Immature natural killer cell (primary cell): ENCODE measurements at regions not wholly inside any gene's neighbourhood (a gene's known extent, or its start where the extent isn't known, plus 50 kb on each side); places are given as distances from the start of the nearest gene placed in this dataset.
"Not testable (repeated sequence)": the region's sequence is repeated elsewhere in the genome, so short reads cannot be mapped to it uniquely, and the experiment has no call there.

Experiments
- DNase-seq, 3 donors: peaks; one replicate each; pipeline ENCODE4 v3.0.0; 2022; ENCODE audit warnings: mixed read lengths in 1 of 3
- H3K27ac Mint-ChIP-seq, 6 donors: one replicate each; pipeline ENCODE4 v1.8.0; 2020; ENCODE audit warnings: mixed read lengths in 6 of 6, mild to moderate bottlenecking in 5 of 6, inconsistent platforms in 4 of 6, moderate library complexity in 3 of 6
- H3K27me3 Mint-ChIP-seq, 3 donors: one replicate each; pipeline ENCODE4 v1.8.0; 2020 to 2021; ENCODE audit warnings: low read depth in 3 of 3, mild to moderate bottlenecking in 3 of 3, mixed read lengths in 3 of 3, moderate library complexity in 3 of 3, inconsistent platforms in 1 of 3
- H3K36me3 Mint-ChIP-seq, 3 donors: one replicate each; pipeline ENCODE4 v1.8.0; 2020; ENCODE audit warnings: mixed read lengths in 3 of 3, inconsistent platforms in 2 of 3, mild to moderate bottlenecking in 2 of 3
- H3K4me1 Mint-ChIP-seq, 2 donors: one replicate each; pipeline ENCODE4 v1.8.0; 2020; ENCODE audit warnings: inconsistent platforms in 2 of 2, mild to moderate bottlenecking in 2 of 2, mixed read lengths in 2 of 2, moderate library complexity in 1 of 2
- H3K4me3 Mint-ChIP-seq, 5 donors: one replicate each; pipeline ENCODE4 v1.8.0; 2020; ENCODE audit warnings: mild to moderate bottlenecking in 5 of 5, mixed read lengths in 5 of 5, inconsistent platforms in 3 of 5, moderate library complexity in 3 of 5
- H3K9me3 Mint-ChIP-seq, 6 donors: one replicate each; pipeline ENCODE4 v1.8.0; 2020; ENCODE audit warnings: mild to moderate bottlenecking in 6 of 6, mixed read lengths in 6 of 6, inconsistent platforms in 4 of 6, moderate library complexity in 3 of 6

- not testable (repeated sequence) for H3K9me3 Mint-ChIP-seq, DNase-seq, H3K4me3 Mint-ChIP-seq, H3K27ac Mint-ChIP-seq, H3K27me3 Mint-ChIP-seq, H3K36me3 Mint-ChIP-seq, H3K4me1 Mint-ChIP-seq
Observed at GRCh38 chrY:12438823-12439222, 262.2 kb upstream of the USP9Y start.

GRCh38 chrY:12444200-12444599 lies 256.8 kb upstream of the USP9Y start:
- Mint-ChIP-seq H3K27ac (no peak overlapping the region), H3K36me3 (no peaks in the 10 kb centered on the region), H3K9me3 (no peaks in the 10 kb centered on the region), H3K4me1 (no peaks in the 10 kb centered on the region), H3K27me3 (no peaks in the 10 kb centered on the region), H3K4me3 (no peak overlapping the region)
- no peak for DNase-seq

GRCh38 chrY:12446486-12447265 lies 254.4 kb upstream of the USP9Y start:
- H3K4me1 Mint-ChIP-seq, H3K27me3 Mint-ChIP-seq, H3K9me3 Mint-ChIP-seq: not testable (repeated sequence)

GRCh38 chrY:12448561-12448960 lies 252.5 kb upstream of the USP9Y start:
- not testable (repeated sequence) for H3K27me3 Mint-ChIP-seq, H3K36me3 Mint-ChIP-seq, DNase-seq, H3K4me3 Mint-ChIP-seq, H3K9me3 Mint-ChIP-seq, H3K27ac Mint-ChIP-seq, H3K4me1 Mint-ChIP-seq

More at GRCh38 chrY:12446486-12447265, 254.4 kb upstream of the USP9Y start:
- not testable (repeated sequence) for H3K36me3 Mint-ChIP-seq, H3K27ac Mint-ChIP-seq, H3K4me3 Mint-ChIP-seq, DNase-seq

GRCh38 chrY:12453318-12453717 lies 247.7 kb upstream of the USP9Y start:
- H3K9me3 Mint-ChIP-seq, H3K27ac Mint-ChIP-seq, H3K36me3 Mint-ChIP-seq, H3K27me3 Mint-ChIP-seq, DNase-seq, H3K4me3 Mint-ChIP-seq, H3K4me1 Mint-ChIP-seq: not testable (repeated sequence)

GRCh38 chrY:12459965-12460364 lies 241.1 kb upstream of the USP9Y start:
- no peak for DNase-seq
- Mint-ChIP-seq H3K4me1 (no peaks in the 10 kb centered on the region), H3K9me3 (no peaks in the 10 kb centered on the region), H3K4me3 (no peak overlapping the region), H3K27ac (no peak overlapping the region), H3K36me3 (no peaks in the 10 kb centered on the region), H3K27me3 (no peaks in the 10 kb centered on the region)

- H3K27me3 Mint-ChIP-seq, result peaks cover 0 to 1% (median 0%) of the 10 kb centered on the region in 3 donors
- H3K27ac Mint-ChIP-seq, result no peak overlapping the region
- no peak overlapping the region for H3K4me3 Mint-ChIP-seq
- no peaks in the 10 kb centered on the region for H3K4me1 Mint-ChIP-seq
- no peaks in the 10 kb centered on the region for H3K36me3 Mint-ChIP-seq
- no peak for DNase-seq
- H3K9me3 Mint-ChIP-seq, result no peaks in the 10 kb centered on the region
Observed at GRCh38 chrY:12464155-12464554, 236.9 kb upstream of the USP9Y start.

GRCh38 chrY:12465706-12466105 lies 235.3 kb upstream of the USP9Y start:
- no peak overlapping the region for H3K27ac Mint-ChIP-seq
- H3K4me3 Mint-ChIP-seq, result no peak overlapping the region
- H3K4me1 Mint-ChIP-seq, result no peaks in the 10 kb centered on the region
- no peak for DNase-seq
- peaks cover 0 to 1% (median 0%) of the 10 kb centered on the region in 3 donors for H3K27me3 Mint-ChIP-seq
- no peaks in the 10 kb centered on the region for H3K36me3 Mint-ChIP-seq
- H3K9me3 Mint-ChIP-seq, result no peaks in the 10 kb centered on the region

GRCh38 chrY:12469081-12469480 lies 231.9 kb upstream of the USP9Y start:
- no peak for DNase-seq
- Mint-ChIP-seq H3K9me3 (no peaks in the 10 kb centered on the region), H3K4me1 (no peaks in the 10 kb centered on the region), H3K36me3 (no peaks in the 10 kb centered on the region), H3K27me3 (peaks cover 0 to 1% (median 0%) of the 10 kb centered on the region in 3 donors), H3K27ac (no peak overlapping the region), H3K4me3 (no peak overlapping the region)

GRCh38 chrY:12474472-12474871 lies 226.6 kb upstream of the USP9Y start:
- no peak overlapping the region for H3K27ac Mint-ChIP-seq
- H3K4me3 Mint-ChIP-seq, result no peak overlapping the region
- no peaks in the 10 kb centered on the region for H3K9me3 Mint-ChIP-seq
- H3K36me3 Mint-ChIP-seq, result no peaks in the 10 kb centered on the region
- no peak for DNase-seq
- no peaks in the 10 kb centered on the region for H3K4me1 Mint-ChIP-seq
- H3K27me3 Mint-ChIP-seq, result no peaks in the 10 kb centered on the region

- peak overlapping the region in 1 of 5 donors; percentile 34 for H3K4me3 Mint-ChIP-seq
- no peak overlapping the region for H3K27ac Mint-ChIP-seq
- no peak for DNase-seq
- H3K36me3 Mint-ChIP-seq, result no peaks in the 10 kb centered on the region
- H3K27me3 Mint-ChIP-seq, result no peaks in the 10 kb centered on the region
- H3K9me3 Mint-ChIP-seq, result no peaks in the 10 kb centered on the region
- H3K4me1 Mint-ChIP-seq, result no peaks in the 10 kb centered on the region
Observed at GRCh38 chrY:12479382-12479781, 221.6 kb upstream of the USP9Y start.

- H3K27me3 Mint-ChIP-seq, result no peaks in the 10 kb centered on the region
- H3K4me3 Mint-ChIP-seq, result no peak overlapping the region
- no peaks in the 10 kb centered on the region for H3K36me3 Mint-ChIP-seq
- no peaks in the 10 kb centered on the region for H3K4me1 Mint-ChIP-seq
- no peak for DNase-seq
- H3K9me3 Mint-ChIP-seq, result no peaks in the 10 kb centered on the region
- no peak overlapping the region for H3K27ac Mint-ChIP-seq
Observed at GRCh38 chrY:12483394-12483793, 217.6 kb upstream of the USP9Y start.

GRCh38 chrY:12490558-12491209 lies 210.3 kb upstream of the USP9Y start:
- H3K9me3 Mint-ChIP-seq, result no peaks in the 10 kb centered on the region
- H3K4me1 Mint-ChIP-seq, result no peaks in the 10 kb centered on the region
- no peaks in the 10 kb centered on the region for H3K27me3 Mint-ChIP-seq
- H3K4me3 Mint-ChIP-seq, result peak overlapping the region in 1 of 5 donors; percentile 10
- no peaks in the 10 kb centered on the region for H3K36me3 Mint-ChIP-seq
- DNase-seq, result no peak
- H3K27ac Mint-ChIP-seq, result no peak overlapping the region

GRCh38 chrY:12492218-12492617 lies 208.8 kb upstream of the USP9Y start:
- no peak overlapping the region for H3K4me3 Mint-ChIP-seq
- no peaks in the 10 kb centered on the region for H3K36me3 Mint-ChIP-seq
- no peak for DNase-seq
- no peaks in the 10 kb centered on the region for H3K9me3 Mint-ChIP-seq
- no peak overlapping the region for H3K27ac Mint-ChIP-seq
- no peaks in the 10 kb centered on the region for H3K27me3 Mint-ChIP-seq
- H3K4me1 Mint-ChIP-seq, result no peaks in the 10 kb centered on the region

- no peaks in the 10 kb centered on the region for H3K27me3 Mint-ChIP-seq
- DNase-seq, result no peak
- no peaks in the 10 kb centered on the region for H3K36me3 Mint-ChIP-seq
- H3K27ac Mint-ChIP-seq, result no peak overlapping the region
- no peak overlapping the region for H3K4me3 Mint-ChIP-seq
- no peaks in the 10 kb centered on the region for H3K4me1 Mint-ChIP-seq
- no peaks in the 10 kb centered on the region for H3K9me3 Mint-ChIP-seq
Observed at GRCh38 chrY:12496007-12496406, 205.0 kb upstream of the USP9Y start.
